NCI-H2171 (cell line): ENCODE measurements at regions not wholly inside any gene's neighbourhood (a gene's known extent, or its start where the extent isn't known, plus 50 kb on each side); places are given as distances from the start of the nearest gene placed in this dataset.
"Not testable (repeated sequence)": the region's sequence is repeated elsewhere in the genome, so short reads cannot be mapped to it uniquely, and the experiment has no call there.

Source experiments
- DNase-seq: peaks from one replicate; lab custom pipeline; 2025; lab: John Stamatoyannopoulos, UW

DNA sequence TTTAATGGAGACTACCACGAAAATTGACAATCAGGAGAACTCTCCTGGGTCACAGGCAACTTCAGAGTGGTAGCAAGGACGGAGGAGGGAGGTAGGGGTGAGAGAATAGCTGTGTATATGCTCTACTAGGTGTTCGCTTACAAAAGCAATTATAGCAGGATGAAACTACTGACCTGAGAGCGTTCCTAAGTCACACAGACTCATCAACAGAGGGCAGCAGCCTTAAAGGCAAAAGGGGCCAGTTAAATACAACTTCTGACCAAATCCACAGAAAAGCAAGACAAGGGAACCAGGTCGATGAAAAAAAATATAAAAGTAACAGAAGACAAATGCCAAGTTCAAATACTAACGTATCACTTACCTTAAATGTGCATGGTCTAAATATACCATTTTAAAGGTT lies 894.6 kb downstream of the PLOD2 start:
- DNase-seq, result no peak

DNA sequence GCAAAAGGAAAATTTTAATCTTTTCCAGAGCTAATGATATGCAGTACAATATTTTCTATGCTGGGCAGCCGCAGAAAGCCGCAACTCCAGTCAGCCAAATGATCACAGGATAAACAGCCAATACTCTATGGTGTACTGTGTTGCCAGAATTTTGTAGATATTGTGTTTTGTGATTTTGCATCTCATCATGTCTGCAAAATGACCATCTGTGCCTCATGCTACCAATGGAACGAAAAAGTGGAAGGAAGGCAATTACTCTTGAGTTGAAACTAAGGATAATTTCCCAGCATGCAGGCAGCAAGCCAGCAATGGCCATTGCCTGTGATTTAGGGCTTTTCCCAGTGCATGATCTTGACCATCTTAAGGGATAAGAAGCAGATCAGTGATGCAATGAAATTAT lies 891.9 kb downstream of the PLOD2 start:
- no peak for DNase-seq

GRCh38 chr3:145272684-145273083 lies 888.3 kb downstream of the PLOD2 start:
- DNase-seq, result no peak

DNA sequence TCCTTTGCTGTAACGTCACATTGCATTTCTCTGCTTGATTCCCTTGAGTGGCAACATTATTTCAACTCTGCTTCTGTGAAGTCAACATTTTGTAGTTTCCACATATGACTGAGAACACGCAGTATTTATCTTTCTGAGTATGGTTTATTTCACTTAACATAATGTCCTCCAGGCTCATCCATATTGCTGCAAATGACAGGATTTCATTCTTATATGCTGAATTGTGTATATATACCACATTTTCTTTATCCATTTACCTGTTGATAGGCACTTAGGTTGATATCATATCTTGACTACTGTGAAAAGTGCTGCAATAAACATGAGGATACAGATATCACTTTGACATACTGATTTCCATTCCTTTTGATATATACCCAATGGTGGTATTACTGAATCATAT lies 878.5 kb downstream of the PLOD2 start:
- DNase-seq, result no peak

DNA sequence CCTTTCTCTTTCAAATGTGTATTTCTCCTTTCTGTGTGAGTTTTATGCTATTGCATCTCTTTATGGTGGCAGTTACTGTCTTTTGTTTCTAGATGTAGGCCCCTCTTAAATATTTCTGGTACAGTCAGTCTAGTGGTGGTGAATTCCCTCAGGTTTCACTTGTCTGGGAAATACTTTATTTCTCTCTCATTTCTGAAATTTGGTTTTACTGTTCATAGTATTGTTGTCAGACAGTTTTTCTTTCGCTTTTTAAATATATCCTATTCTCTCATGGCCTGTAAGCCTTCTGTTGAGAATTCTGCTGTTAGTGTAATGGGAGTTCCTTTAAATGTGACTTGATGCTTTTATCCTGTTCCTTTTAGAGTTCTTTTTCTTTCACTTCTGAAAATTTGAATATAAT lies 874.0 kb downstream of the PLOD2 start:
- DNase-seq, result no peak

DNA sequence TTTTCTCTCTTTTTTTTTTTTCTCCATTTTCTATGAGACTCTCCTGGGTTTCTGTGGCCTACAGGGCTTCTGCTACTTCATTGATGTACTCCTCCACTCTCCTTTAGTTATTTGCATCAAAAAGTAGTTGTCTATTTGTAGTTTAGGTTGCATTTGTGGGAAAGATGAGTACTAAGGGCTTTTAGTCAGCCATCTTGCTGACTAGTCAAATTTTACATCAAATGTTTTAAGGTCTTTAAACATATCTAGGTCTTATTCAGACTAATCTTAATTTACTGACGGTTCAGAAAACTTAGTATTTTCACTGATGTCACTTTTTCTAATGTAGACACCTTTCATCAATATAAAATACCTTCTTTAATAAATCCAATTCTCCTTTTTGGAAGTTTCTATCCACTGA lies 871.0 kb downstream of the PLOD2 start:
- DNase-seq, result no peak

DNA sequence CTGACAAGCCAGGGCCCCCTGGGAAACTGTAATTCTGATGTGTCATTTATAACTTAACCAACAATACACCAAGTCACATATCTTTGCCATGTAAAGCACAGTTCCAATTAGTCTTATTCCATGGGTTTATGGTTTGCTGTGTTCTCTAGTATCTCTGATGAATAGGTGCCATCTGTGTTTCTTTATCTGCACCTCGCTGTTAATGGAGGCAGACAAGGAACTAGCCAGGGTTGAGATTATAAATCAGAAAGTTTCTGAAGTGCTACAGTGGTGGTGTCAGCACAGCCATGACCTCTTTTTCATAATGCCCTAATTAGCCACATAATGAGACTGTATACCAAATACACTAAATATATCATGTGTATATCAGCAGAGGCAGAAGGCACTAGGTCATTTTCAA lies 866.4 kb downstream of the PLOD2 start:
- DNase-seq, result no peak

DNA sequence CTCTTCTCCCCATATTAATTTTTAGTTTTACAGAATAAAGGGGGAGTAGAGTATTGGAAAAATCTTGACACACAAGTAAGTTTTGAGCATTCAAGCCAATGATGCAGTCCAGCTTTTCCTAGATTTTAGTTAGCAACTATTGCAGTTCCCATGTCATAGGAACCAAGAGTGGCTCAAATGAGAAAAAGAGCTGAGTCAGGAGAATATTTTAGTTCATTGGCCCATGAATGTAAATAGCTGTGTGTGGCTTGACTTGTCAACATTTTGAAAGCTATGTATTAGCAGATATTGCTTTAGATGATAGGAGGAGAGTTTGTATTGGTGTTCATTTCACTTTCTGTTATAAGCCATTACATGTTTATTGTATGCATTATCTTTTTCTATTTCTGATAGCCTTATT lies 853.7 kb downstream of the PLOD2 start:
- no peak for DNase-seq

GRCh38 chr3:145313751-145314150 lies 847.2 kb downstream of the PLOD2 start:
- no peak for DNase-seq

DNA sequence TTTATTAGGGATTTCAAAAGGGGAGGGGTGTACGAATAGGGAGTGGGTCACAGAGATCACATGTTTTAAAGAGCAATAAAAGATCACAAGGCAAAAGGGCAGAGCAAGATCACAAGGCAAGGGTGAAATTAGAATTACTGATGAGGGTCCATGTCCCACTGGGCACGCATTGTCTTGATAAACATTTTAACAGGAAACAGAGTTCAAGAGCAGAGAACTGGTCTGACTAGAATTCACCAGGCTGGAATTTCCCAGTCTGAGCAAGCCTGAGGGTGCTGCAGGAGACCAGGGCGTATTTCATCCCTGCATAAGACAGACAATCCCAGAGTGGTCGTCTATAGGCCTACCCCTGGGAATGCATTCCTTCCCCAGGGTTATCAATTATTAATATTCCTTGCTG lies 844.7 kb downstream of the PLOD2 start:
- not testable (repeated sequence) for DNase-seq

- DNase-seq, result no peak
Observed at GRCh38 chr3:145326666-145327065, 834.3 kb downstream of the PLOD2 start.

DNA sequence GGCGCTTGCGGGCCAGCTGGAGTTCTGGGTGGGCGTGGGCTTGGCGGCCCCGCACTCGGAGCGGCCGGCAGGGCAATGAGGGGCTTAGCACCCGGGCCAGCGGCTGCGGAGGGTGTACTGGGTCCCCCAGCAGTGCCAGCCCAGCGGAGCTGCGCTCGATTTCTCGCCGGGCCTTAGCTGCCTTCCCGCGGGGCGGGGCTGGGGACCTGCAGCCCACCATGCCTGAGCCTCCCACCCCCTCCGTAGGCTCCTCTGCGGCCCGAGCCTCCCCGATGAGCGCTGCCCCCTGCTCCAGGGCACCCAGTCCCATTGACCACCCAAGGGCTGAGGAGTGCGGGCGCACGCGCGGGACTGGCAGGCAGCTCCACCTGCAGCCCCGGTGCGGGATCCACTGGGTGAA lies 827.6 kb downstream of the PLOD2 start:
- not testable (repeated sequence) for DNase-seq

DNA sequence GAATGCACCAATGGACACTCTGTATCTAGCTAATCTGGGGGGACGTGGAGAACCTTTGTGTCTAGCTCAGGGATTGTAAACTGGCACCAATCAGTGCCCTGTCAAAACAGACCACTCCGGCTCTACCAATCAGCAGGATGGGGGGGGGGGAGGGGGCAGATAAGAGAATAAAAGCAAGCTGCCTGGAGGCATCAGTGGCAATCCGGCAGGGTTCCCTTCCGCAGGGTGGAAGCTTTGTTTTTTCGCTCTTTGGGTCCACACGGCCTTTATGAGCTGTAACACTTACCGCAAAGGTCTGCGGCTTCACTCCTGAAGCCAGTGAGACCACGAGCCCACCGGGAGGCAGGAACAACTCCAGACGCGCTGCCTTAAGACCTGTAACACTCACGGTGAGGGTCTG lies 827.1 kb downstream of the PLOD2 start:
- DNase-seq, result no peak

DNA sequence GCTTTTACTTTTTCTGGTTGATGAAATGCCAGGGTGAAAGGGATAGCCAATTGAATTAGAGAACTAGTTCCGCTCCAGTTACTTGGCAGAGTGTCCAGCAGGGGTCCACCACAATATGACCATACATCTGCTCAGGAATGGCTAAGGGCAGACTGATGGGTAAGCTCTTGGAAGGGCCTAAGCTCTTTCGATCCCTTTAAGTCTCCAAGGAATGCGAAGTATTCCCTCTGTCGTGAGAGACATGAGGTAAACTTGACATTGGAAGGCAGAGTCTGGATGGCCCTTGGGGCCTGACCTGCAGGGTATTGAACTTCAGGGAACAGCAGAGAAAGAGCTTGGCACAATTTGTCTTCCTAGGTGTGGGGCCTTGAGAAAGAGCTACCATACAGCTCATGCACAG lies 805.8 kb downstream of the PLOD2 start:
- DNase-seq, result no peak

GRCh38 chr3:145357453-145357852 lies 803.5 kb downstream of the PLOD2 start:
- no peak for DNase-seq

DNA sequence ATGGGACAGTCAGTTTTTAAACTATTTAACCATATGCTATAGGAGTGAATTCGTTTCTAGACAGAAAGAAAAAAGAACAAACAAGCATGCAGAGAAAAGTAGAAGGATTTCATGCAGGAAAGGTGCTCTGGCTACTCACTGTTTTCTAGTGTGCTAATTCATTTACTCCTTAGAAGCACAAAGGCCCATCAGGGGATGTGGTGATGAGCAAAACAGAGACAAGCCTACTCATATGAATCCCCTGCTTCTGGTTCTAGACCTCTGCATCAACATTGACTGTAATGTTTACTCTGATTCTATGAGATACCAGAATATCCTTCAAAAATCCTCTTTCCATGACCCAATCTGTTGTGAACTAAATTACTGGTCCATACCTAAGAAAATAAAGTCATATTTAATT lies 801.9 kb downstream of the PLOD2 start:
- no peak for DNase-seq

DNA sequence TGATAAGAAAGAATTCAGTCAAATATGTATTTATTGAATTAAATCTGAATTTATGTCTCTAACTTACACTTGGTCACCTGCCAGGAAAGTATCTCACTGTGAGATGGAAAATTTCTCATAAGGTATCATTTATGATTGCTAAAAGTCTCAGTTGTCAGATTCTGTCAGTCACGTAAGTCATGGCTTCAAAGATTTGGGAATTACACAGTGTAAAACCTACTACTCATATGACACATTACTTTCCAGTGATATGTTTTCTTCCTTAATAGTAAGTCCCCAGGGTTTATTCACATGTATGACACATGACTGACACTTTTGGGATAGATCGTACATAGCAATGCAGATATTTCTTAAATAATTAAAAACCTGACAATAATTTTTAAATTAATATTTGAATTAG lies 792.2 kb downstream of the PLOD2 start:
- no peak for DNase-seq

DNA sequence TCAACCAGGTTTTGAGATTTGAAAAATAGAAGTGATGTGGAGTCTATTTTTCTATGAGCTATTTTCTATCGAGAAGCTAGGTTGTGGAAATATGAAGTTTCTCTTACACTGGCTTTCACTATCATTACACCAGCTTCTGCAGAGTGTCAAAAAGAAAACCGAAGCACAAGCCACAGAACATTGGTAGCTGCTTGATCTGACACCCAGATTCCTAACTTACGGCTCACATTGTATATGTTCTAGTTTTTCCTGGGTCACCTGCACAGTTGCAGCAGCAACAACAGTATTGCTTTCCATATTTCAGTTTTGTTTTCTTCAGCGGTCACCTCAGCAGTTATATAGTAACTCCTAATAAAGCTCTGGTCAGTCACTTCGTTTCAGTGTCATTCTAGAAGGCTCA lies 790.1 kb downstream of the PLOD2 start:
- no peak for DNase-seq

GRCh38 chr3:145377301-145377700 lies 783.7 kb downstream of the PLOD2 start:
- DNase-seq, result no peak

GRCh38 chr3:145383416-145383815 lies 777.6 kb downstream of the PLOD2 start:
- no peak for DNase-seq

GRCh38 chr3:145384307-145384706 lies 776.7 kb downstream of the PLOD2 start:
- no peak for DNase-seq

GRCh38 chr3:145387211-145387610 lies 773.8 kb downstream of the PLOD2 start:
- DNase-seq, result no peak

DNA sequence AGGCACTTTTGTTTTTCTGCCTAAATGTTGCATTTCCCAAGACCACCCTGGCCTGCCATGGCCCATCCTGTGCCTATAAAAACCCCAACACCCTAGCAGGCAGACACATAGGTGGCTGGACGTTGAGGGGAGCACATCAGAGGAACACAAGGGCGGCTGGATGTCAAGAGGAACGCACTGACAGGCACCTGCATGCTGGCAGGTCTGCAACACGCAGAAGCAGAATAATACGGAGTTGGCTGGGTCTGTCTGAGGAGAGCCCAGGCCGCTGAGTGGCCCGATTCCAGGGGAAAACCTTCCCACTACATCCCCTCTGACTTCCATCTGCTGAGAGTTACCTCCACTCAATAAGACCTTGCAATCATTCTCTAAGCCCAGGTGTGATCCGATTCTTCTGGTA lies 765.6 kb downstream of the PLOD2 start:
- no peak for DNase-seq

DNA sequence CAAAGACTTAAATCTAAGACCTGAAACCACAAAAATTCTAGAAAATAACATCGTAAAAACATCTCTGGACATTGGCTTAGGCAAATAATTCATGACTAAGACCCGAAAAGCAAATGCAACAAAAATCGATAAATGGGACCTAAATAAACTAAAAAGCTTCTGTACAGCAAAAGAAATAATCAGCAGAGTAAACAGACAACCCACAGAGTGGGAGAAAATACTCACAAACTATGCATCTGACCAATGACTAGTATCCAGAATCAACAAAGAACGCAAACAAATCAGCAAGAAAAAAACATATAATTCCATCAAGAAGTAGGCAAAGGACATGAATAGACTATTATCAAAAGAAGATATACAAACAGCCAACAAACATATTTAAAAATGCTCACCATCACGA lies 749.4 kb downstream of the PLOD2 start:
- no peak for DNase-seq

GRCh38 chr3:145417678-145418077 lies 743.3 kb downstream of the PLOD2 start:
- DNase-seq, result no peak
